IPS DF 19.7 (cell line): ENCODE measurements at regions not wholly inside any gene's neighbourhood (a gene's known extent, or its start where the extent isn't known, plus 50 kb on each side); places are given as distances from the start of the nearest gene placed in this dataset.
A peak's percentile ranks its signal among the peaks of the same experiment; 100 is the strongest.
"Not testable (repeated sequence)": the region's sequence is repeated elsewhere in the genome, so short reads cannot be mapped to it uniquely, and the experiment has no call there.

ENCODE experiments used
- DNase-seq: peaks from one replicate; pipeline ENCODE4 v3.0.0-alpha.2; 2013; ENCODE audit warnings: low read depth, low spot score

DNA sequence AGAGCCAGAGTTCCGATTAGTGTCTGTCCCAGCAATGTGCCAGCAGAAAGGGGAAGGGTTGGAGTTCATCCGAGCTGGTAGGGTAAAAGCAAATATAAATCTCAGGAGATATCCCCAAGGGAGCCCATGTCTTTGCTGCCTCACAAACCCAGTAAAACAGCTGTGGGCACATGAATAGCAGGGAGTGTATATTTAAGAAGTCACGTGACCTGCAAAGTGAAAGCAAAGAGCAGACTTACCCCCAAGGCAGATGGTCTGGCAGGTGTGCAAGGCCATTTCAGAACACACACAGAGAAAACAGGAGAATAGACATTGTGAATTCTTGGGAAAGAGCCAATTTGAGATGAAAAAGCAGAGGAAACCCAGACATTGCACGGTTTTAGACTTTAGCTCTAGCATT is 653.4 kb downstream of the TGIF2LX start:
- not testable (repeated sequence) for DNase-seq

GRCh38 chrX:90601921-90602320 is 680.2 kb downstream of the TGIF2LX start:
- DNase-seq = not testable (repeated sequence)

GRCh38 chrX:90605736-90606135 is 684.0 kb downstream of the TGIF2LX start:
- not testable (repeated sequence) for DNase-seq

DNA sequence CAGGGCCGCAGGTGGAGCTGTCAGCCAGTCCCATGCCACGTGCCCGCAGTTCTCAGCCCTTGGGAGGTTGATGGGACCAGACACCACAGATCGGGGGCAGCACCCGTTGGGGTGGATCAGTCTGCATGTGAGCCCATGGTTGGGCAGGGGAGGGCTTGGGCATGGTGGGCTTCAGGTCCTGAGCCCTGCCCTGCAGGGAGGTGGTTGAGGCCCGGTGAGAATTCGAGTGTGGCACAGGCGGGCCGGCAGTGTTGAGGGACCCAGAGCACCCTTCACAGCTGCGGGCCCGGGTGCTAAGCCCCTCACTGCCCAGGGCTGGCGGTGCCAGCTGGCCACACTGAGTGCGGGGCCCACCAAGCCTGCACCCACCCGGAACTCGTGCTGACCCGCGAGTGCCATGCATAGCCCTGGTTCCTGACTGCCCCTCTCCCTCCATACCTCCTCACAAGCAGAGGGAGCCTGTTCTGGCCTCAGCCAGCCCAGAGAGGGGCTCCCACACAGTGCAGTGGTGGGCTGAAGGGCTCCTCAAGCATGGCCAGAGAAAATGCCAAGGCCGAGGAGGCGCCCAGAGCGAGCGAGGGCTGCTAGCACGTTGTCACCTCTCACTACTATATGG is 696.1 kb downstream of the TGIF2LX start:
- DNase-seq = no peak

- peak; percentile 5 for DNase-seq
Observed at GRCh38 chrX:90665161-90665560, 743.5 kb downstream of the TGIF2LX start.

GRCh38 chrX:90713552-90713951 is 721.1 kb upstream of the PABPC5 start:
- DNase-seq = not testable (repeated sequence)

DNA sequence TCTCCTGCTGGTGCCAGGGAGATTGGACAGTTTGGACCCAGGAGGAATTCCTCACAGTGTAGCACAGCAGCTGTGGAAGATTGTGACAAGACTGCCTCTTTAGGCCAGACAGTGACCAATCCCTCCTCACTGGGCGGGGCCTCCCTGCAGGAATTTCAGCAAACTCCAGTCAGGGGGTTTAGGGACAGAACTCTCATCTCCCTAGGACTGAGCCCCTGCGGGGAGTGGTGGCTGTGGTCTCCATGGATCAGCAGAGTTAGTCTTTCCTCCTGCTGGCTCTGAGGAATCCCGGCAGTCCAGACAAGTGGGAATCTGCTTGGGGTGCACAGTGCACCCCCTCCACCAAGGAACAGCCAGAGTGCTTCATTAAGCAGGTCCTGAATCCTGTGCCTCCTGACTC is 697.1 kb upstream of the PABPC5 start:
- DNase-seq = not testable (repeated sequence)

GRCh38 chrX:90757619-90758018 is 677.0 kb upstream of the PABPC5 start:
- DNase-seq = not testable (repeated sequence)

GRCh38 chrX:90765482-90765881 is 669.2 kb upstream of the PABPC5 start:
- DNase-seq = not testable (repeated sequence)

DNA sequence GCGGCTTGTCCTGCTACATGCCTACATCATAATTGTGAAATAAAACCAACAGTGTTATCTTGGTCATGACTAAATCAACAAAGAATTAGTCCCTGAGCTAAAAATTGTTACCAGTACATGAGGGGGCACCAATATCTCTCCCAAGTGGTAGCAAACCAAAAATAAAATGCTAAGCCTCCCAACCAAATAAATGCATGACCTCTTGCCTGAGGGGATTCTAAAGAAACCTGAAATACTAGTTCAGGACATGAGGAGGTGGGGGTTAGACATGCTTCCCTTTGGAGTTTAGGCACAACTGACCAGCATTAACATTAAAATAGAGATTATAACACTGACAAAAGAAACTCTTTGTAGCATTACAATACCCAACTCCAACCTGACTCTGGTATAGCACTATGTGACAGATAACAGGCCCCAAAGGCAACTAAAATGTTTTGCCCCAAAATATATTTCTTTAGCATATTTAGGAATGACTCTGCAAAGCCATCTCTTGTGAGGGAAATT is 654.3 kb upstream of the PABPC5 start:
- DNase-seq = not testable (repeated sequence)
